ENCODE measurements at regions not wholly inside any gene's neighbourhood (a gene's known extent, or its start where the extent isn't known, plus 50 kb on each side); places are given as distances from the start of the nearest gene placed in this dataset.

DNA sequence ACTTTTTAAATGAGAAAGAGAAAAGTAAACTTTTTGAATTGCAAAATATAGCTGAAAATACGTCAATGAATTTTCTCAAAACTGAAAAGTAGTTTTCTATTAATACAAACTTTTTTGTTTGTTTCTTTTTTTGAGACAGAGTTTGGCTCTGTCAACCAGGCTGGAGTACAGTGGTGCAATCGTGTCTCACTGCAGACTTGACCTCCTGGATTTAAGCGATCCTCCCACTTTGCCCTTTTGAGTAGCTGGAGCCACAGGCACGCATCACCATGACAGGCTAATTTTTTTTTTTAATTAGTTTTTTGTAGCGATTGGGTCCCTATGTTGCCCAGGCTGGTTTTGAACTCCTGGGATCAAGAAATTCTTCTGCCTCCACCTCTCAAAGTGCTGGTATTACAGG is 610.4 kb downstream of the ELAVL2 start:
- no peak for DNase-seq

DNA sequence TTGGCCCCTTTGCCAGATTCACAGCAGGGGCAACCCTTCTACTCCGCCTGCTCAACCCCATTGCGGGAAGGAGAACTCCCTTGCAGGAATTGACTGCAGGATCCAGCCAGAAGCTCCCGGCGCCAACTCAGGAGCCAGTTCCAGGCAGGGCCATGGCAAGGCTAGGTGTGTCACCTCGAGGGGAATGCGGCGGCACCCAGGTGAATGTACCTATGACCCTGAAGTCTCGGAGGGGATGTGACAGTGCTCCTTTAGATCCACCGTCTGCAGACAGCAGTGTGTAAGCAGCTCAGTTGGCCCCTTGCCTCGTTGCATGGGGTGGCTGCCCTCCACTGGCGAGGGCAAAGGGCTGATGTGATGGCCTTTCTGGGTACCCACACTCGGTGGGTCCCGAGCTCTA is 606.6 kb downstream of the ELAVL2 start:
- DNase-seq, result no peak

DNA sequence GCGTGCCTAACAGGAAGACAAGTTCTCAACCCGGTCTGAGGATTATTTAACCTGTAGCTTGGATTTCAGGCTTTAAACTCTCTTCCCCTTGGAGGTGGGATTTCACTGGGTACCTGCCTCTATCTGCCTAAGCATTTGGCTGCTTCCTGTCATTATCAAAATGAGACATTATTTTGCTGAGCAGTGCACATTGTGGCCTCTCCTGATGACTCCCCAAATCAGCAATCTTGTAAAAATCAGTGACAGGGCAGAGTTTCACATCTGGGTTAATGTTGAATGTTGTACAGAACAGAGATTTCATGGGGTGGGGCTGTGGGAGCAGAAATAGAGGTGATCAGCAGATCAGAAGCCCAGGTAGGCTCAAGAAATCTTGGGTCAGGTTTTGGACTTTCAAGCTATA is 605.9 kb downstream of the ELAVL2 start:
- DNase-seq, result no peak

DNA sequence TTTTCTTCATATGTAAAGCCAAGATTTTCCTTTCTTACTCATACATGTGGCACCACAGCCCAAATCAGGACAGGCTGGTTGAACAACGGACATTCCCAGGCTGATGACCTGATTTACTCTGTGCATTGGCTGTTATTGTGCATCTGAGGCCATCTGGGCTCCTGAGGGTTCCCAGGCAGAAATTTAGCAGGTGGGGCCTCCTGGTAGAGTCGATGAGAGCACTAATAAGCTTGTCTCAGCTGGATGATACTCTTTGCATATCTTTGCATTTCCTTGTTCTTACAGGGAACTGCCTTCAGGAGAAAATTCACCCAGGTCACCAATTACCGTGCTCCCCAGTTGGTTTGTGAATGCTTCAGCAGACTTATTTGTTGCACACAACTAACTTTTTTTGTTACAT is 605.1 kb downstream of the ELAVL2 start:
- no peak for DNase-seq

DNA sequence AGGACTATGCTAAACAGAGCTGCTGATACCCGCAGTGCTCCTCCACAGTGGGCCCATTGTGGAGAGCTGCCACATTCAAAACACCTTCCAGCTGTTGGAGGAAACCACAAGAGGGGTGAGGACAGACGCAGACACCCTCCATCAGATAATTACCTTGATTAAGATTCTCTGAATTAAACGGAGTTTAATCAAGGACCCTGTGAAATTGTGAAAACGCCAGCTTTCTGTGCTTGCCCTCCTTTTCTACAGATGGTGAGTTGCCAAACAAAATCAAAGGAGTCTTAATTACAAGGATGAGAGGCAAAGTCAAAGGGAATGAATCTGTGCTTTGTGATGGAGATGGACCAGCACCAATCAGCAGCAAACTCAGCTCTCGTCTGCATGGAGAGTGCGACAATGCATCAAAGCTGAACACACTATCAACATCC is 596.1 kb downstream of the ELAVL2 start:
- DNase-seq, result no peak

DNA sequence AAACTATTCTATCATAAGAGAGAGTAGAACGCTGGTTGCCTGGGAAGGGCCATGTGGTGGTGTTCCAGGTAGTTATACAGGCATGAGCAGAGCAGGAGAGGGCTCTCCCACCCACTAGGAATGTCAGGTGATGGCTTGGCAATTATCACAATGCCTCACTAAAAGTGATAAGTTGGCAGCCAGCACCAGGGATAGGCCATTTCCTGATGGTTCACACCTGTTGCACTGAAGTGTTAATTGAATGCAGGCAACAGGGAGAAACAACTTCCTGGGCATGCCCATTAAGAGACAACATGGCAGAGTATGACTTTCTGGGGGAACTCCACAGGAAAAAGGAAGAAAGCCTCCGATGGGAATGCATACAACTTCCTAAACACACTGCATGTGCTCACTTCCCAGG is 593.2 kb downstream of the ELAVL2 start:
- no peak for DNase-seq

DNA sequence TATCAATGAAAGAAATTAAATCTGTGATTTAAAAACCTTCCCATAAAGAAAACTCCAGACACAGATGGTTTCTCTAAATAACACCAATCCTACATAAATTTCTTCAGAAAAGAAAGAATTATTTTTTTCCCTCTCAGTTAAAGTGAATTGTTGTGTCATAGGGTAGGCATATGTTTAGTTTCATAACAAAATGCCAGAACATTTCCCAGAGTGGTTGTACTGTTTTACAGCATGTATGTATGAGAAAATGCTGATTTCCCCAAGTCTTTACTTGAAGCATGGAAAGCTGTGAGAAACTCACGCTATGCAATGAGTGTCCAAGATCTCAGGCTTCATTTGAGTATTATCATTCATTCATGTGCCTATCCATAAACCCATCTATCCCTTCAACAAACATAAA is 582.5 kb downstream of the ELAVL2 start:
- no peak for DNase-seq

DNA sequence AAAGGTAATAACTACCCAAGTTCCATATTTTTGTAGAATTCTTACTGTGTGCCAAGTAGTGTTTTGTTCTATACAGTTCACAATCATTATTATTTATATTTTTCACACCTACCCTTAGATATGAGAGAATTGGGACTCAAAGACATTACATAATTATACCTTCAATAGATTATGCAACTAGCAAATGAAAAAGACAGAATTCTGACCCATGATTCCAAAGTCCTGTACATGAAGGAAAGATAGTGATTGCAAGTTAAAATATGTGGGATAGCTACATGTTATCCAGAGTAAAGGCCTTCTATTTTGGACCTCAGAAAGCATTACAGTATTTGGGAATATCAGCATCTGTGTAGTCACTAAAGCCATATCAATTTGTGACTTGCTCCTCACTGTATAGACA is 581.0 kb downstream of the ELAVL2 start:
- no peak for DNase-seq

DNA sequence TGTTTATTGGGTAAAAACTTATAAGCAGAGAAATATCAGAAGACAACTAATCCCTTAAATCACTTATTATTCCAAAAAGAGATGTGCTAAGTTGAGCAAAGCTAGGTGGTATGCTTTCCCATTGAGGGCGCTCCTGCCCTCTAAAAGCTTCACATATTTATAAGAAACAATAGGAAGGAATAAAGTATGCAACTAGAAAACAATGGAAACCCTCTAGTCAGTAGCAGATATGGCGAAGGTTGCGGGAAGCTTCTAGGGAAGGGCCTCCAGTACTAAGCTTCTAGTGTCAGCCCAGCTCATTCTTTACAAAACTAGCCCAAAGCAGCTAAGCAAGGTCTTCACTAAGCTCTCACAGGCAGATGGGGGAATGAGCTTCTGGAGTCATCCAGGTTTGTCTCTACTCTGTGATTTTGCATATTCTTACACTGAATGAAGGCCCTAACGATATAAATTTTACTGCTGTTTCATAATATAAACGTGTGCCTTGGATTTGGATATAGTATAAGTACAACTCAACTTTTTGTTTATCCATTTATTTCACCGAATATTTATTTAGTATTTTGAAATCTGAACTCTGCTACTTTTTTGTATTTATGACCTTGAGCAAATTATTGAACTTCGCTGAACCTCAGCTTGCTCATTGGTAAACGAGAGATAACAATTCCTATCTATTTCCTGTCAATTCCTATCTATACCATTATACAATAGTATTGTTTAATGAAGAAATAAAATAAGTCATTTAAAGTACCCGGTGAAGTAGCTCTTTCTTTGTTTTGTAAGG is 571.4 kb downstream of the ELAVL2 start:
- DNase-seq, result no peak

DNA sequence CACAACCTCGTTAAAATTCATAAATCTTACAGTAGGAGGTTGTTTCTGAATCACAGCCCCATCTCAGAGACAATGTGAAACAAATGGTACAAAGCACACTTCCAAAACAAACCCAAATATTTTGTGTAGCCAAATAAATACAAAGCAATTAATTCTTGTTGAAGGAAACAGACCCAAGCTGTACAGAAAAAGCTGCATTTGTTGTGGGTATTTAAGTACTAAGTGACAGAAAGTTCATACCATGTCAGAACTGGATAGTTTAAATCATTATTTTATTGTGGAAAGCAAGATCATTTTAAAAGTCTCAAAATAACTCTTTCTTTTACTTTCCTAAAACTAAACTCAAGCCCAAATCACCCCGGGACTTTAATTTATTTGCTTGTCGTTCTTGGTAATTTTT is 570.7 kb downstream of the ELAVL2 start:
- no peak for DNase-seq

DNA sequence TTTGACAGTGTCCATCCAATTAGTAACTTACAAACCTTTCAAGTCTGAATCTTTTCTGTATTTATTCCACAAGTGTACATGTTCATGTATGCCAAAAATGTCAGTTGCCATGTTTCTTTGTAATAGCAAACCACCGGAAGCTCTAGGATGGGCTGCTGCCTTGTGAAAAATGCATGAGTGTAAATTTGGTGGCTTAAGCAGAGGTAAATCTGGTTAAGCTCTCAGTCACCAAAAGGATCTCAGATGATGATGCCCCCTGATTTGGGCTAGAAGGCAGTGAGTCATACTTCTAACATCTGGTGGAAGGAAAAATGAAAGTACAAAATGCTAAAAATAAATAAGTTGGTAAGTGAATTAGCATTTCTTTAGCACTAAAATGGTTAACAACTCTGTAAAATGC is 567.5 kb downstream of the ELAVL2 start:
- no peak for DNase-seq

DNA sequence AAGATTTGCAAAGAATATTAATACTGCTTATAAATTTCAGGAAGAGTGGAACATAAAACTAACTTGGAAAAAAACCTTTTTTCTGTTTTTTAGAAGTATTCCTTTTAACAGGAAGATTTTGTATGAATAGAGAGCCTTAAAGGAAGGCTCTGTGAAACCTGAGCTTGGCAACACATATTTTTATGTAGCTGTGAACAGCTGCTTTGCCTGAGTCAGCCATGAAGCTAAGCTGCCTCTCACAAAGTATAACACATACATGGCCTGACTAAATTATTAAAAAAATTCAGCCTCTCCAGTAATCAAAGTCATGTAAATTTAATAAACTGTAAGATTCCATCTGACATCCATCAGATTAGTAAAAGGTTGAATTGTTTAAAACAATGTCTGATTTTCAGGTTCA is 547.5 kb downstream of the ELAVL2 start:
- DNase-seq, result no peak

DNA sequence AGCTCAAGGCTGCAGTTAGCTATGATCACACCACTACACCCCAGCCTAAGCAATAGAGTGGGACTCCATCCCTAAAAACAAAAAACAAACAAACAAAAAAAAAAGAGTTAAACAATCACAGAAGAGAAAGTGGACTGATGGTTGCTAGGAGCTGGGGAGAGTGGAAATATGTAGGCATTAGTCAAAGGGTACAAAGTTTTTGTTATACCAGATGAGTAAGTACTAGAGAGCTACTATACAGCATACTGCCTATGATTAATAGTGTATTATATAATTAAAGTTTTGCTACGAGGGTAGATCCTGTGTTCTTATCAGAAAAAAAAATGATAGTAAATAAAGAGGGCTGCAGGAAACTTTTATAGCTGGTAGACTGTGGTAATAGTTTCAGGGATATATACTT is 538.6 kb downstream of the ELAVL2 start:
- no peak for DNase-seq

DNA sequence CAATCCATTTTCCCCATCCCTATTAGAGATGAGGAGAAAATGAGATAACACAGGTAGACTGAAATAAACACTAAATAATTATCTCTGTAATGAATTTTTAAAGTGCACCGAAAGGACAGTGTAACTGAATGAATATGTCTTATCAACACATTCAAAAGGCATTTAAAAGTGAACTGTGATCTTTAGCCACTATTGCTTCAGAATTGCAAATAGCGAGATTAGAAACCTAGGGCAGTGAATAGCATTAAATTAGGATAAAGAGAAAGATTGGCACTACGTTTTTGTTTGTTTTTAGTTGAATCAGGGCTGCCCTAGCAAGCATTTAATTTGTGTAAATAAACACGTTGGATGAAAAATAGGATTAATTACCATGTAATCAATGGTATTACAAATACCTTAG is 537.5 kb downstream of the ELAVL2 start:
- DNase-seq, result no peak

DNA sequence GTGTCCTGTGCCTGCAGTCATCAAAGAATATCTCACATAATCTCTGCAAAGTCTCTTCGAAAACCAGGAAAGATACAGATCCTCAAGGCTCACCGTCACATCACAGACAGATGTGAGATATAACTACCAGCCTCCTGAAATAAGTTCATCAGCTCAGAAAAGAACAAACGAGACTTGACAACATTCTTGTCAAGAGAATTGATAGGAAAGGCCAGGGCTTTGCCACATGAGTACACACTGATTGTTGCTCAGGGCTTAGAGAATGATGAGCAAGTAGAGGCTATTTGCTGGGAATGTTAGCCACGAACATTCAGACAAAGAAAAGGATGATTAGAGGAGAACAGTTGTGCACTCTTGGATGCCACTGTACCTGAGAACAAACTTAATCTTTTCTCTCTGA is 535.1 kb downstream of the ELAVL2 start:
- DNase-seq, result no peak

DNA sequence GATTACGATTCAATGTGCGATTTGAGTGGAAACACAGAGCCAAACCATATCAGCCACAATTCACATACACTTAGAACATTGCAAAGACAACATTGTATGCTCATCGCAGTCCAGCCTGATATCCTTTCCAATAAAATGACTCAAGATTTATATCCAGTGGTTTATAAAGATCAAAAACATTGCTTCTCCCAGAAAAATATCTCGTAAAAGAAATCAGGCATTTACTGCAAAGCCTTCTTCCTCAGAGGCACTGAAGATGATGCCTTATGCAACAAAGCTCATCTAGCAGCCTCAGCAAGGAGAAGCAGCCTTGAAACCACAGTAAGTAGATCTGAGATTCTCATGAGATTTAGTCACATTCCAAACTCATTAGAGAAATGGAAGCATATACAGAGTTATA is 523.8 kb downstream of the ELAVL2 start:
- DNase-seq, result no peak

DNA sequence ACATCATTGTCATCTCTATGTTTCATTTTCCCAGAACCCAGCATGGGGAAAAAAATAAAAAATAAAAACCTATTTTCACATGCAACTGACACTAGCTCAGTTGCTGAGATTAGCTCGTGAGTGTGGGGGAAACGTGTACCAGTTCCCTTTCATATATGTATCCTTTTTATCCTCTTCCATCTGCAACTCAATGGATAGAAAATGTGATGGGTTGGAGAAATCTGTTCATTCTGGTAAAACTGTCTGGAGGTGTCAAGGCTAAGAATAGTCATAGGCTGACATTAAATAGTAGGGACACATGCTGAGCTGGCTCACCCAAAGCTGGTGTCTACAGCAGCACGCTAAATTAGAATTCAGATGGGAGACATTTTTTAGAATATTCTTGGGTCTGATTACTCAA is 519.3 kb downstream of the ELAVL2 start:
- DNase-seq, result no peak

DNA sequence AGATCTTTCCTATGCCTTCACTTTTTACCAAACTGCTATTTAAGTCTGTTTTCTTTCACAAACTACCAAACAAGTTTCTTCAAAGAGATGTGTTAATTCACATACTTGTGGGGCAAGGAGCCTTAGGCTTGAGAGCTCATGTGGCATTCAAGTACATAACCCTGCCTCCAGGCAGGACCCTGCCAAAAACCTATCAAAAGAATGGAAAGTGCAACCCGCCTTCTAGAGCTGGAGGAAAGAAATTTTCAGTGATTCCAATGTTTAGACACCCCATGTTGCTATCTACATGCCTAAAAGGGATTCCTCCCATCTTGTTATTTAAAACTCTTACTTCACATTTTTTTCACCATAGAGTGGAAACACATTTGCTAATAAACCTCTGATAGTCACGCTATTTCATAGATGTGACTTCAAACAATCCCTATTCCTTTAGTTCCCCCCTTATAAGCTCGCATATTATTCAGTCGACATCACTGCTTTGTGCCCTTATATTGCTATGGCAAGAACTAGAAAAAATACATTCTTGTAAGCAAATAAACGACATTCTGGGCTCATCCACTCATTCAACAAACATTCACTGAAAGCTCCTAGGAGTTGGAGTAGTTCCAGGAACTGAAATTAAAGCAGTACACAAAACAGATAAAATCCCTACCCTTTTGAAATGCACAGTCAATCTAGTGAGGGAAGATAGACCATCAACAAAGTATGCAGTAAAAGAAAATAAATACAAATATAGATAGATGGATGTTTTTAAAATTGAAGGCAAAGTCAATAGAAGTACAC is 518.1 kb downstream of the ELAVL2 start:
- no peak for DNase-seq

DNA sequence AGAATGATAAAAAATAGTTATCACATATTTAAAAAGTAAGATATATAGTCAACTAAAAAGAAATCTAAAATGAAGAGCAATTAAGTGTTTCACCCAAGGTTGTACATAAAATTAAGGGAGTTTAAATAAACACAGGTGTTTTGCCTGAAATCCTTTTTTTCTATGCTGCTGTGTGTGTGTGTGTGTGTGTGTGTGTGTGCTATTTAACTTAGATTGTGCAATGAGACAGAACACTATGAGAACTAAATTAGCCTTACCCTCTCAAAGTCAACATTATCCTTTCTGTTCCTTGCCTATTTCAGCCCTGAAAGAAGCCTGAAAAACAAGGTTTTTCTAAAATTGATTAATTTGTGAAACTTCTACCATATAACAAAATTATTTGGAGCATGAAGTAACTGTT is 516.2 kb downstream of the ELAVL2 start:
- no peak for DNase-seq

DNA sequence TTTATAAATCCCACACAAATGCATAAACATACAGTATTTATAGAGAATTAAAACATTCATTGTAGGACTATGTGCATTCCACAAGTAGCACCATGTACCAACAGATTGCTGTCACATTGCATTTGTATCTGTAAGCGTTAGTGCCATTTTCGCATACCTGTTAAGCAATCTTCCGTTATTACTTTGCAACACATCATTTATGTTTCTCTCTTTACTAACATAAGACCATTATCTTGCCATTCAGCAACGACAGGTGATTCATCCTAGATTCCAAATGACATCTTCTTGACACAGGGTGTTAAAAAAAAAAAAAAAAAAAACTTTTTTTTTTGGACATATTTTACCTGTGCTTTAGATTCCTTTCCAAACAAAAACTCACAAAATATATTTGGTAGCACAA is 511.8 kb downstream of the ELAVL2 start:
- no peak for DNase-seq

DNA sequence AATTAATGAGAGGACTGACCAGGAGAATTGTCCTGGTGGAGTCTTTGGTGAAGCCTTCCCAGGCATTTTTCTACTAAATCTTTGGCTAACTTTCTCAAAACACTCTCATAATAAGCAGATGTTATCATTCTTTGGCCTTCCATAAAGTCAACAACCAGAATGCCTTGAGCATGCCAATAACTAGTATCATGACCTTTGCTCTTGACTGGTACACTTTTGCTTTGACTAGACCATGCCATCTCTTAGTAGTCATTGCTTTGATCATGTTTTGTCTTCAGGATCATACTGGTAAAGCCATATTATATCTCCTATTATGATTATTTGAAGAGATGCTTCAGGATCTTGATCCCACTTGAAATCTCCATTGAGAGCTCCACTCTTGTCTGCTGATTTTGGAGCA is 506.9 kb downstream of the ELAVL2 start:
- no peak for DNase-seq

DNA sequence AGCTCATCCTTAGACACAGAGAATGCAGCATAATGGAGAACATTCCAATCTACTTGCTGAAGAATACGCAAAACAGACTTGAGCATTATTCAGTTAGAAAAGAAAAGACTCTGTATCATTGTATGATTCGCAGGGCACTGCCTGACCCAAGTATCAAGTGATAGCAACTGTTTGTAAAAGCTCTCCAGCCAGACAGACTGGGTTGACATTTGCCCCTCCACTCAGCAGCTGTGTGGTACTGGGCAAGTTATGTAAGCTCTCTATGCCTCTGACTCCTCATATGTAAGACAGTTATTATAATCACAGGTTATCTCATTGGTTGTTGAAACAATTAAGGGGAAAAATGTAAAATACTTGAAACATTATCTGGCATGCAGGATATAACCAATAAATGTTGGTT is 505.0 kb downstream of the ELAVL2 start:
- no peak for DNase-seq

DNA sequence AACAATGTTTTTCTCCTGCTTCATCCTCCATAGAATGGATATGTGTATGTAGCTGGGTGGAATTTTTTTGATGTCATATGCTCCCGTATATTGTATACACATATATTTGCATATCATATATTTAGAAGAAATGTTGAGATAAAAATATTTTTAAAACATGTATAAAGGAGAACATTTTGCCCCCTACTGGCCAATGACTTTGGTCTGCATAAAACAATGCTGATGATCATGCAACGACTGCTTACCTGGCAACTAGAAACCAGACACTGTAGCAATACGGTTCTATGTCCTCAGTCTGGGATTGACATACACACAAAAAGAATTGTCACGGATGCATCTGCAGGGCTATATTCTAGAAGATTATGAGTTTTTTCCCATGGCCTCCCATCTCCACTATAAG is 503.6 kb downstream of the ELAVL2 start:
- DNase-seq, result no peak

DNA sequence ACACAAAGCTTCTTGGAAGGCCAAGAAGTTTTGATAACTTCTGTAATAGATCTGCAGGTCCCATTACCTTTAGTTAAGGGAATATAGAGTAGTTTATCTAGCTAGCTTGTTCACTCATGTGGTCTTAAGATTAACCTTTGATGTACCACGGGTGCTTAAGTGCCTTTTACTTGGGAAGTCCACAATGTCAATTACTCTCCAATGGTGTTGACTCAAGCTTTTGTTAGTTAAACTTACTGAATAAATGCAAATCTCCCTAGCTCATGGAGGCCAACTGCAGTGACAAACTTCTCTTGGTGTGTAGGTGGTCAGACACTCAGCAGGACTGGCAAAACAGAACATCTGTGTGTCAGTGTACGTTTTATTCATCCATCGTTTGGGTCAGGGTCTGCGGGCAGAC is 501.5 kb downstream of the ELAVL2 start:
- DNase-seq, result no peak

DNA sequence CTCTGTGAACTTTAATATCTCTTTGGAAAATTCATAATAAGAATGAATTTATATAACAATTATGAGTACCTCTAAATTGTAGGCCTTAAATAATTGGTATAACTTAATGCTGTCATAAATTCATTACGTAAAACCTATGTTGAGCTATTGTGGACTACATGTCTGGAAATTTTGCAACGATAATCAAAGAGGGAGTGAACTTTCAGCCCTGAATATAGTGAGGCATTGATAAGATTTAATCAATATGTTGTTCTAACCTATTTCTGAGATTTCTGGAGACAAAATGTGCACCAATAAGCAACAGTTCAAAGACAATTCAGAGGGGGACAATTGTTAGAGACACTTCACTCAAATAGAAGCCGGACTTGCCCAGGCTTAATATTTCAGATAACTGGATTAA is 499.4 kb downstream of the ELAVL2 start:
- DNase-seq, result no peak

Measured in DMS153 (cell line).